Fibroblast of skin of right quadriceps (primary cell): ENCODE measurements at regions not wholly inside any gene's neighbourhood (a gene's known extent, or its start where the extent isn't known, plus 50 kb on each side); places are given as distances from the start of the nearest gene placed in this dataset.
A peak's percentile ranks its signal among the peaks of the same experiment; 100 is the strongest.
"Not testable (repeated sequence)": the region's sequence is repeated elsewhere in the genome, so short reads cannot be mapped to it uniquely, and the experiment has no call there.

Source experiments
- DNase-seq: peaks from one replicate; pipeline ENCODE4 v3.0.0-alpha.2; 2013

- DNase-seq, result no peak
Measured at GRCh38 chr5:25150819-25151218, 506.0 kb upstream of the CDH10 start.

GRCh38 chr5:25128606-25129005 lies 483.8 kb upstream of the CDH10 start:
- DNase-seq, result no peak

GRCh38 chr5:25119650-25120049 lies 474.9 kb upstream of the CDH10 start:
- no peak for DNase-seq

GRCh38 chr5:25107853-25108252 lies 463.1 kb upstream of the CDH10 start:
- DNase-seq, result no peak

GRCh38 chr5:25099538-25099937 lies 454.8 kb upstream of the CDH10 start:
- no peak for DNase-seq

- no peak for DNase-seq
Measured at GRCh38 chr5:25095261-25095660, 450.5 kb upstream of the CDH10 start.

GRCh38 chr5:25094219-25094618 lies 449.4 kb upstream of the CDH10 start:
- no peak for DNase-seq

- DNase-seq, result no peak
Measured at GRCh38 chr5:25091921-25092320, 447.1 kb upstream of the CDH10 start.

- DNase-seq, result no peak
Measured at GRCh38 chr5:25090854-25091253, 446.1 kb upstream of the CDH10 start.

- DNase-seq, result no peak
Measured at GRCh38 chr5:25090275-25090674, 445.5 kb upstream of the CDH10 start.

- DNase-seq, result not testable (repeated sequence)
Measured at GRCh38 chr5:25088689-25089088, 443.9 kb upstream of the CDH10 start.

GRCh38 chr5:25083261-25083660 lies 438.5 kb upstream of the CDH10 start:
- not testable (repeated sequence) for DNase-seq

- DNase-seq, result no peak
Measured at GRCh38 chr5:25066239-25066638, 421.5 kb upstream of the CDH10 start.

- DNase-seq, result no peak
Measured at GRCh38 chr5:25064306-25064705, 419.5 kb upstream of the CDH10 start.

- no peak for DNase-seq
Measured at GRCh38 chr5:25060575-25060974, 415.8 kb upstream of the CDH10 start.

- no peak for DNase-seq
Measured at GRCh38 chr5:25056836-25057235, 412.1 kb upstream of the CDH10 start.

- no peak for DNase-seq
Measured at GRCh38 chr5:25033658-25034057, 388.9 kb upstream of the CDH10 start.

- DNase-seq, result no peak
Measured at GRCh38 chr5:25029004-25029403, 384.2 kb upstream of the CDH10 start.

- no peak for DNase-seq
Measured at GRCh38 chr5:25027526-25027925, 382.7 kb upstream of the CDH10 start.

- DNase-seq, result no peak
Measured at GRCh38 chr5:25027061-25027460, 382.3 kb upstream of the CDH10 start.

GRCh38 chr5:25025831-25026230 lies 381.1 kb upstream of the CDH10 start:
- DNase-seq, result no peak

GRCh38 chr5:25020454-25020853 lies 375.7 kb upstream of the CDH10 start:
- DNase-seq, result no peak

GRCh38 chr5:25009063-25009462 lies 364.3 kb upstream of the CDH10 start:
- no peak for DNase-seq

- DNase-seq, result peak; percentile 48
Measured at GRCh38 chr5:25006734-25007133, 362.0 kb upstream of the CDH10 start.

GRCh38 chr5:25006237-25006636 lies 361.5 kb upstream of the CDH10 start:
- no peak for DNase-seq

GRCh38 chr5:25005431-25005830 lies 360.7 kb upstream of the CDH10 start:
- no peak for DNase-seq
